ENCODE measurements at regions not wholly inside any gene's neighbourhood (a gene's known extent, or its start where the extent isn't known, plus 50 kb on each side); places are given as distances from the start of the nearest gene placed in this dataset.

GRCh38 chr18:61727241-61728193 is 165.3 kb downstream of the RNF152 start:
- DNase-seq = no peak

- DNase-seq = no peak
Observed at GRCh38 chr18:61724532-61724931, 168.3 kb downstream of the RNF152 start.

GRCh38 chr18:61722247-61722646 is 170.6 kb downstream of the RNF152 start:
- no peak for DNase-seq

GRCh38 chr18:61720496-61720895 is 172.3 kb downstream of the RNF152 start:
- DNase-seq = no peak

- DNase-seq = no peak
Observed at GRCh38 chr18:61719671-61720070, 173.1 kb downstream of the RNF152 start.

GRCh38 chr18:61718944-61719343 is 173.9 kb downstream of the RNF152 start:
- no peak for DNase-seq

- no peak for DNase-seq
Observed at GRCh38 chr18:61714421-61714820, 178.4 kb downstream of the RNF152 start.

GRCh38 chr18:61713502-61713901 is 179.3 kb downstream of the RNF152 start:
- DNase-seq = no peak

- no peak for DNase-seq
Observed at GRCh38 chr18:61710082-61710620, 182.7 kb downstream of the RNF152 start.

GRCh38 chr18:61706276-61706915 is 186.4 kb downstream of the RNF152 start:
- DNase-seq = no peak

GRCh38 chr18:61703508-61703907 is 189.3 kb downstream of the RNF152 start:
- no peak for DNase-seq

- no peak for DNase-seq
Observed at GRCh38 chr18:61702007-61702406, 190.8 kb downstream of the RNF152 start.

- no peak for DNase-seq
Observed at GRCh38 chr18:61699397-61700110, 193.3 kb downstream of the RNF152 start.

- no peak for DNase-seq
Observed at GRCh38 chr18:61697306-61697909, 195.4 kb downstream of the RNF152 start.

GRCh38 chr18:61694236-61694635 is 198.6 kb downstream of the RNF152 start:
- no peak for DNase-seq

- DNase-seq = no peak
Observed at GRCh38 chr18:61690418-61691138, 202.2 kb downstream of the RNF152 start.

GRCh38 chr18:61687317-61687716 is 205.5 kb downstream of the RNF152 start:
- DNase-seq = no peak

- DNase-seq = no peak
Observed at GRCh38 chr18:61683856-61684255, 209.0 kb downstream of the RNF152 start.

- no peak for DNase-seq
Observed at GRCh38 chr18:61681065-61681464, 211.7 kb downstream of the RNF152 start.

- no peak for DNase-seq
Observed at GRCh38 chr18:61679836-61680235, 213.0 kb downstream of the RNF152 start.

- DNase-seq = no peak
Observed at GRCh38 chr18:61677435-61677970, 215.3 kb downstream of the RNF152 start.

Data from NCI-H748 treated with DMSO at 0.1 percent for 48 hours (cell line).